ENCODE measurements at regions not wholly inside any gene's neighbourhood (a gene's known extent, or its start where the extent isn't known, plus 50 kb on each side); places are given as distances from the start of the nearest gene placed in this dataset.

- no peaks in the 10 kb centered on the region for H3K4me1 ChIP-seq
- H3K27ac ChIP-seq, result no peak overlapping the region
- intact Hi-C loops (cut with DNase I), result no loop called here
- H3K27me3 ChIP-seq, result no peaks in the 10 kb centered on the region
- TF ChIP-seq CTCF (IDR thresholded peaks at IDR 0.05), result no peak
- H3K36me3 ChIP-seq, result no peaks in the 10 kb centered on the region
- H3K9me3 ChIP-seq, result no peaks in the 10 kb centered on the region
- no peak overlapping the region for H3K4me3 ChIP-seq
- DNase-seq (ENCODE audit: low spot score in 2 of 2), result no peak
Observed at GRCh38 chr2:209097168-209097567, 326.7 kb upstream of the MAP2 start.

GRCh38 chr2:209102319-209102718 is 321.5 kb upstream of the MAP2 start:
- no peaks in the 10 kb centered on the region for H3K36me3 ChIP-seq
- intact Hi-C loops (cut with DNase I), result no loop called here

GRCh38 chr2:209113026-209113425 is 310.8 kb upstream of the MAP2 start:
- intact Hi-C loops (cut with DNase I), result no loop called here
- no peaks in the 10 kb centered on the region for H3K9me3 ChIP-seq
- no peak overlapping the region for H3K27ac ChIP-seq
- no peaks in the 10 kb centered on the region for H3K4me1 ChIP-seq
- DNase-seq (ENCODE audit: low spot score in 2 of 2), result no peak
- no peaks in the 10 kb centered on the region for H3K36me3 ChIP-seq
- no peak overlapping the region for H3K4me3 ChIP-seq
- TF ChIP-seq CTCF (IDR thresholded peaks at IDR 0.05), result no peak
- no peaks in the 10 kb centered on the region for H3K27me3 ChIP-seq

More at GRCh38 chr2:209102319-209102718, 321.5 kb upstream of the MAP2 start:
- no peaks in the 10 kb centered on the region for H3K27me3 ChIP-seq
- no peak overlapping the region for H3K4me3 ChIP-seq
- H3K27ac ChIP-seq, result no peak overlapping the region
- no peaks in the 10 kb centered on the region for H3K9me3 ChIP-seq
- no peaks in the 10 kb centered on the region for H3K4me1 ChIP-seq
- no peak for TF ChIP-seq CTCF (IDR thresholded peaks at IDR 0.05)
- no peak for DNase-seq (ENCODE audit: low spot score in 2 of 2)

GRCh38 chr2:209114588-209115240 is 309.1 kb upstream of the MAP2 start:
- Histone ChIP-seq H3K9me3 (no peaks in the 10 kb centered on the region), H3K27ac (no peak overlapping the region), H3K4me3 (no peak overlapping the region), H3K4me1 (no peaks in the 10 kb centered on the region), H3K36me3 (no peaks in the 10 kb centered on the region), H3K27me3 (no peaks in the 10 kb centered on the region)
- no peak for TF ChIP-seq CTCF (IDR thresholded peaks at IDR 0.05)
- intact Hi-C loops (cut with DNase I), result no loop called here
- DNase-seq (ENCODE audit: low spot score in 2 of 2), result no peak

- H3K9me3 ChIP-seq, result no peaks in the 10 kb centered on the region
- no peak overlapping the region for H3K4me3 ChIP-seq
- no peak overlapping the region for H3K27ac ChIP-seq
- TF ChIP-seq CTCF (IDR thresholded peaks at IDR 0.05), result no peak
- no peaks in the 10 kb centered on the region for H3K4me1 ChIP-seq
- no peaks in the 10 kb centered on the region for H3K36me3 ChIP-seq
- no peaks in the 10 kb centered on the region for H3K27me3 ChIP-seq
- intact Hi-C loops (cut with DNase I), result no loop called here
- DNase-seq (ENCODE audit: low spot score in 2 of 2), result no peak
Observed at GRCh38 chr2:209121691-209122090, 302.2 kb upstream of the MAP2 start.

- no peak for TF ChIP-seq CTCF (IDR thresholded peaks at IDR 0.05)
- no peak for DNase-seq (ENCODE audit: low spot score in 2 of 2)
- no peaks in the 10 kb centered on the region for H3K27me3 ChIP-seq
- H3K4me3 ChIP-seq, result no peak overlapping the region
- intact Hi-C loops (cut with DNase I), result no loop called here
- H3K9me3 ChIP-seq, result no peaks in the 10 kb centered on the region
- no peaks in the 10 kb centered on the region for H3K4me1 ChIP-seq
- H3K27ac ChIP-seq, result no peak overlapping the region
- no peaks in the 10 kb centered on the region for H3K36me3 ChIP-seq
Observed at GRCh38 chr2:209125291-209125690, 298.6 kb upstream of the MAP2 start.
